A549 (cell line): ENCODE measurements at regions not wholly inside any gene's neighbourhood (a gene's known extent, or its start where the extent isn't known, plus 50 kb on each side); places are given as distances from the start of the nearest gene placed in this dataset.

ENCODE experiments used
- ATAC-seq, 2 experiments: fragments of 200-7000 bp in 1 of 2; fragments of >200 bp in 1 of 2; cut with Nextera tagmentation in 1 of 2; cut with Tn5 transposase in 1 of 2; 3 replicates each; pipeline versions ENCODE4 v1.8.0 to v1.9.1; 2018 to 2020; ENCODE audit warnings: mild to moderate bottlenecking in 1 of 2, moderate library complexity in 1 of 2
- CTCF ChIA-PET: fragments of 300-600 bp; sonication (Branson Sonifier 250); formaldehyde crosslinking; extraction: SDS; loops from one replicate; lab custom pipeline; 2021; ENCODE audit warnings: antibody characterized with exemption, inconsistent platforms; lab: Yijun Ruan, JAX
- POLR2A ChIA-PET: fragments of 350-600 bp; formaldehyde crosslinking; extraction: SDS; loops from one replicate; lab custom pipeline; 2021; ENCODE audit warnings: antibody characterized with exemption, inconsistent platforms; lab: Yijun Ruan, JAX
- DNase-seq, 2 experiments: peaks; one replicate each; pipeline versions ENCODE4 v3.0.0 to v3.0.0-alpha.2; 2011 to 2016; ENCODE audit warnings: low read depth in 1 of 2, low spot score in 1 of 2
- FAIRE-seq: peaks from 2 replicates; lab custom pipeline; 2011; peaks lifted over from hg19 to GRCh38; lab: Jason Lieb, UNC
- H3K27ac ChIP-seq, 2 experiments: fragments of >200 bp; sonication (Bioruptor Twin); formaldehyde crosslinking; 3 replicates each; pipeline ENCODE4 v1.5.1; 2016 to 2017
- H3K4me1 ChIP-seq: fragments of >200 bp; sonication (Bioruptor Twin); formaldehyde crosslinking; 3 replicates; pipeline ENCODE4 v1.6.1; 2016
- H3K4me2 ChIP-seq: fragments of >200 bp; sonication (Bioruptor Twin); formaldehyde crosslinking; 3 replicates; pipeline ENCODE4 v1.6.1; 2016
- H3K4me3 ChIP-seq: fragments of >200 bp; sonication (Bioruptor Twin); formaldehyde crosslinking; 3 replicates; pipeline ENCODE4 v1.5.1; 2016
- H3K9me3 ChIP-seq: fragments of >200 bp; sonication (Bioruptor Twin); formaldehyde crosslinking; 3 replicates; pipeline ENCODE4 v1.6.1; 2016
- CBX8 ChIP-seq: fragments of 200-600 bp; sonication (generic); IDR thresholded peaks from 2 replicates; pipeline ENCODE4 v1.6.1; 2016
- CEBPB ChIP-seq, 2 experiments: fragments of >200 bp in 1 of 2; sonication (Bioruptor Twin) in 1 of 2; formaldehyde crosslinking in 1 of 2; IDR thresholded peaks; 2 replicates each; pipeline ENCODE4 v1.6.1; 2012 to 2016
- CHD2 ChIP-seq: fragments of 150-350 bp; IDR thresholded peaks from 2 replicates; pipeline ENCODE4 v1.6.1; 2014; ENCODE audit warnings: low read length; ENCODE audit not compliant: partially characterized antibody
- CTCF ChIP-seq: fragments of >200 bp; sonication (Bioruptor Twin); formaldehyde crosslinking; IDR thresholded peaks from 3 replicates; pipeline ENCODE4 v1.5.1; 2016
- E2F6 ChIP-seq: IDR thresholded peaks from 2 replicates; pipeline ENCODE4 v1.6.1; 2012; ENCODE audit warnings: low read depth, borderline replicate concordance
- EHF ChIP-seq: fragments of 250-450 bp; sonication (Bioruptor Pico); IDR thresholded peaks from 2 replicates; pipeline ENCODE4 v1.5.0; 2020; ENCODE audit warnings: mild to moderate bottlenecking
- ELK1 ChIP-seq: fragments of 150-350 bp; IDR thresholded peaks from 2 replicates; pipeline ENCODE4 v1.6.1; 2014; ENCODE audit warnings: low read depth, mild to moderate bottlenecking, low read length
- ESRRA ChIP-seq: fragments of 150-350 bp; IDR thresholded peaks from 2 replicates; pipeline ENCODE4 v1.6.1; 2014; ENCODE audit warnings: mild to moderate bottlenecking, low read length, borderline replicate concordance
- FOSL2 ChIP-seq, 2 experiments: fragments of 450-650 bp in 1 of 2; fragments of >200 bp in 1 of 2; sonication (Bioruptor Twin) in 1 of 2; formaldehyde crosslinking; IDR thresholded peaks; 2 replicates each; pipeline versions ENCODE4 v1.5.0 to v1.6.1; 2016 to 2020; ENCODE audit warnings: mild to moderate bottlenecking in 1 of 2, moderate library complexity in 1 of 2
- GATA3 ChIP-seq: IDR thresholded peaks from 2 replicates; pipeline ENCODE4 v1.6.1; 2012; ENCODE audit warnings: borderline replicate concordance
- HEYL ChIP-seq: fragments of 250-450 bp; sonication (Bioruptor Pico); IDR thresholded peaks from 2 replicates; pipeline ENCODE4 v1.8.0; 2021; ENCODE audit warnings: mild to moderate bottlenecking, moderate library complexity
- HMGXB4 ChIP-seq: fragments of 250-450 bp; sonication (Bioruptor Pico); IDR thresholded peaks from 2 replicates; pipeline ENCODE4 v1.5.0; 2021; ENCODE audit warnings: mild to moderate bottlenecking, moderate library complexity, borderline replicate concordance
- HOXA7 ChIP-seq: fragments of 250-450 bp; sonication (Bioruptor Pico); IDR thresholded peaks from 2 replicates; pipeline ENCODE4 v1.5.0; 2020; ENCODE audit warnings: mild to moderate bottlenecking, moderate library complexity
- HOXB5 ChIP-seq: fragments of 250-450 bp; sonication (Bioruptor Pico); IDR thresholded peaks from 2 replicates; pipeline ENCODE4 v1.5.0; 2020; ENCODE audit warnings: mild to moderate bottlenecking, moderate library complexity
- MAZ ChIP-seq: fragments of 150-350 bp; IDR thresholded peaks from 2 replicates; pipeline ENCODE4 v1.6.1; 2014; ENCODE audit warnings: antibody characterized with exemption, low read depth, low read length, borderline replicate concordance
- PBX3 ChIP-seq: IDR thresholded peaks from 2 replicates; pipeline ENCODE4 v1.6.1; 2012
- RAD21 ChIP-seq, 2 experiments: fragments of >200 bp in 1 of 2; sonication (Bioruptor Twin) in 1 of 2; formaldehyde crosslinking in 1 of 2; IDR thresholded peaks in 1 of 2; conservative IDR thresholded peaks in 1 of 2; 2 replicates in 1 of 2; 3 replicates in 1 of 2; pipeline ENCODE4 v1.6.1; 2012 to 2018; ENCODE audit warnings: inconsistent platforms in 1 of 2
- RARB ChIP-seq: fragments of 250-450 bp; sonication (Bioruptor Pico); IDR thresholded peaks from 2 replicates; pipeline ENCODE4 v1.8.0; 2021; ENCODE audit warnings: mild to moderate bottlenecking, moderate library complexity
- RCOR1 ChIP-seq: fragments of 150-350 bp; IDR thresholded peaks from 2 replicates; pipeline ENCODE4 v1.6.1; 2014; ENCODE audit warnings: antibody characterized with exemption, low read length, low read depth
- SMC3 ChIP-seq: fragments of >200 bp; sonication (Bioruptor Twin); formaldehyde crosslinking; IDR thresholded peaks from 3 replicates; pipeline ENCODE4 v1.6.1; 2018; ENCODE audit warnings: inconsistent platforms
- TP53 ChIP-seq: fragments of 250-450 bp; sonication (Bioruptor Pico); IDR thresholded peaks from 2 replicates; pipeline ENCODE4 v1.5.0; 2021; ENCODE audit warnings: mild to moderate bottlenecking, moderate library complexity
- ZSCAN20 ChIP-seq: fragments of 250-450 bp; sonication (Bioruptor Pico); IDR thresholded peaks from 2 replicates; pipeline ENCODE4 v1.8.0; 2022; ENCODE audit warnings: mild to moderate bottlenecking, moderate library complexity
- WGBS: methylation state at CpG from one replicate; pipeline ENCODE4 v1.1.6; 2017; ENCODE audit errors: missing lambda C conversion rate; 5-methylcytosine and 5-hydroxymethylcytosine counted together

- TF ChIP-seq EHF (no peak), TP53 (CRISPR knock-in tag) (no peak), CTCF (no peak), MAZ (no peak), RCOR1 (no peak)
- ChIA-PET CTCF (interaction anchor here (0.7 kb wide), 1 partner anchor 64 kb away, joined by 3 read pairs; no protein-coding TSS in a partner anchor), POLR2A (no interaction called here)
- Histone ChIP-seq H3K4me1 (no peaks in the 10 kb centered on the region), H3K27ac (no peak overlapping the region), H3K9me3 (no peaks in the 10 kb centered on the region), H3K4me2 (no peak overlapping the region), H3K4me3 (no peak overlapping the region)
- no peak for ATAC-seq
- no peak for DNase-seq
- WGBS: 66% methylated on average over 3 of the region's 3 CpGs
- FAIRE-seq: no peak
These were observed 419.7 kb downstream of the CHSY3 start for GRCh38 chr5:130323804-130324454.

- Histone ChIP-seq H3K27ac (no peak overlapping the region), H3K4me2 (no peak overlapping the region), H3K4me3 (no peak overlapping the region), H3K4me1 (no peaks in the 10 kb centered on the region), H3K9me3 (no peaks in the 10 kb centered on the region)
- ATAC-seq (no peak), DNase-seq (no peak), FAIRE-seq (no peak)
- CTCF ChIA-PET: no interaction called here
- TF ChIP-seq CBX8: no peak
- no peak for TF ChIP-seq ELK1
- no peak for TF ChIP-seq HMGXB4 (CRISPR knock-in tag)
- no peak for TF ChIP-seq RARB (CRISPR knock-in tag)
- TF ChIP-seq ESRRA: no peak
- POLR2A ChIA-PET: no interaction called here
These were observed 417.7 kb downstream of the CHSY3 start for GRCh38 chr5:130321931-130322330.

GRCh38 chr5:130316971-130317680 lies 412.9 kb downstream of the CHSY3 start:
- no peaks in the 10 kb centered on the region for H3K9me3 ChIP-seq
- WGBS: 53% methylated on average over 7 of the region's 7 CpGs
- H3K4me3 ChIP-seq: no peak overlapping the region
- CTCF ChIA-PET: no interaction called here
- ATAC-seq (no peak), FAIRE-seq (no peak), DNase-seq (no peak)
- H3K4me1 ChIP-seq: no peaks in the 10 kb centered on the region
- H3K27ac ChIP-seq: no peak overlapping the region
- POLR2A ChIA-PET: no interaction called here
- no peak overlapping the region for H3K4me2 ChIP-seq
- no peak for TF ChIP-seq GATA3
- TF ChIP-seq ZSCAN20: no peak
- no peak for TF ChIP-seq CHD2
- TF ChIP-seq HOXA7 (CRISPR knock-in tag): no peak

GRCh38 chr5:130295235-130295634 lies 391.0 kb downstream of the CHSY3 start:
- WGBS: 94% methylated on average over 1 of the region's 1 CpG
- ChIA-PET CTCF (no interaction called here), POLR2A (no interaction called here)
- Histone ChIP-seq H3K27ac (no peak overlapping the region), H3K4me3 (no peak overlapping the region), H3K4me2 (no peak overlapping the region), H3K4me1 (no peaks in the 10 kb centered on the region), H3K9me3 (no peaks in the 10 kb centered on the region)
- FAIRE-seq (no peak), DNase-seq (no peak), ATAC-seq (no peak)
- TF ChIP-seq ELK1: no peak
- no peak for TF ChIP-seq E2F6
- no peak for TF ChIP-seq FOSL2 (IDR thresholded peaks at IDR 0.05)
- no peak for TF ChIP-seq FOSL2 (CRISPR knock-in tag; IDR thresholded peaks at IDR 0.05)
- TF ChIP-seq SMC3: no peak
- no peak for TF ChIP-seq HOXB5
- TF ChIP-seq RAD21 (conservative IDR thresholded peaks at IDR 0.05 in 1 of 2, IDR thresholded peaks at IDR 0.05 in 1 of 2): no peak
- TF ChIP-seq HEYL (CRISPR knock-in tag): no peak
- TF ChIP-seq CBX8: no peak
- TF ChIP-seq CEBPB (IDR thresholded peaks at IDR 0.05): no peak
- no peak for TF ChIP-seq PBX3
